NCI-H2107 (cell line): ENCODE measurements at regions not wholly inside any gene's neighbourhood (a gene's known extent, or its start where the extent isn't known, plus 50 kb on each side); places are given as distances from the start of the nearest gene placed in this dataset.
"Not testable (repeated sequence)": the region's sequence is repeated elsewhere in the genome, so short reads cannot be mapped to it uniquely, and the experiment has no call there.

ENCODE experiments used
- DNase-seq: peaks from one replicate; lab custom pipeline; 2025; lab: John Stamatoyannopoulos, UW

DNA sequence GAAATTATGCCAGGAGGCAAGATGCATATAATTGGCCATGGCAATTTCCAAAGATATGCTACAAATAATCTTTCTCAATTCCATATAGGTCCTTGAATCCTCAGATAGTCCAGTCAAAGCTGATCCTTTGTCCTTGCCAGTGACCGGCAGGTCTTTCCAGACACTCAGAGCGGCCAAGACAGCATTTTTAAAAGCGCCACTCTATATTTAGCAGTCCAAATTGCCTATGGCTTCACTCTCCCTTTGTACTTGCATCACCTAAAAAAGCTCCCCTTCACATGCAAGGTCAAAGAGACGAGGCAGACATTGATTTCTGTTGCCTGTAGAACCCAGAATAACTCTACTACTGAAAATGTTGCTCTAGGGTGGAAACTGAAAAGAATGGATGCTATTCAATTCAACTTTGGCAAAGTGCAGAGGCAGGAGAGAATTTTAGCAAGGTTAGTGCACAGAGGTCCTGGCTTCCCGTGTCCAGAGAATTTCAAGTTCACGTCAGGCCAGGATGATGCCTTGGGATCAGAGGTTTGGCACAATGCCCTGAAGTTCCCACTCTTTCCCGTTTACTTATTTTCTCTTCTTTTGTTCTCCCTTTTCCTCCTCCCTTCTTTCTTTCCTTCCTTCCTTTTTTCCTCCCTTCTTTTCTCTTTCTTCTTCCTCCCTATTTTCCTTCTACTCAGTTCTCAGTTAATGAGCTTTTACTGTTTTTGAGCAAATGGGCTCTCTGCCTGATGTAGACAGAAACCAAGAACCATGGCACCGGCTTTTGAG, 108.5 kb downstream of the KCNK1 start:
- DNase-seq, result no peak

DNA sequence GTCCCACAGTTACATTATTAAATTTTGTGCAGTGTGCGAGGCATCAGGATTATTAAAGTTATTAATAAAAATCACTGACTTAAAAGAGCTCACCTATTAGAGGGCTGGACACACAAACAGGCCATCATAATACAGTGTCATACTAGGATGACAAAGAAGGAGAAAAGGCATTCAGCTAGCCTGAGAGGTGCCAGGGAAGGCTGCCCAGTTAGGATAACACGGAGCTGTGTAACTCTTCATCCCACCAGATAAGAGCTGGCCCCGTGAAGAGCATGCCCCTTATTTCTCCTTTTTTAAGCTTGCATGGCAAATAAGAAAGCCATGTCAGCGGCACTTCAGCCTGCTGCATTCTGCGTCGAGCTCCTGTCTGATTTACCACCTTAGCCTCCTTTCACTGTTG, 109.5 kb downstream of the KCNK1 start:
- DNase-seq, result no peak

DNA sequence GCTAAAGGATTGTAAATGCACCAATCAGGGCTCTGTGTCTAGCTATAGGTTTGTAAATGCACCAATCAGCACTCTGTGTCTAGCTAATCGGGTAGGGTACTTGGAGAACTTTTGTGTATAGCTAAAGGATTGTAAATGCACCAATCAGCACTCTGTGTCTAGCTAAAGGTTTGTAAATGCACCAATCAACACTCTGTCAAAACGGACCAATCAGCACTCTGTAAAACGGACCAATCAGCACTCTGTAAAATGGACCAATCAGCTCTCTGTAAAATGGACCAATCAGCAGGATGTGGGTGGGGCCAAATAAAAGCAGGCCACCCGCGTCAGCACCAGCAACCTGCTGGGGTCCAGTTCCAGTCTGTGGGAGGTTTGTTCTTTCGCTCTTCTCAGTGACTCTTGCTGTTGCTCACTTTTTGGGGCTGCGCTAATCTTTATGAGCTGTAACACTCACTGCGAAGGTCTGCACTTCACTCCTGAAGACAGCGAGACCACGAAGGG, 110.3 kb downstream of the KCNK1 start:
- DNase-seq, result not testable (repeated sequence)

DNA sequence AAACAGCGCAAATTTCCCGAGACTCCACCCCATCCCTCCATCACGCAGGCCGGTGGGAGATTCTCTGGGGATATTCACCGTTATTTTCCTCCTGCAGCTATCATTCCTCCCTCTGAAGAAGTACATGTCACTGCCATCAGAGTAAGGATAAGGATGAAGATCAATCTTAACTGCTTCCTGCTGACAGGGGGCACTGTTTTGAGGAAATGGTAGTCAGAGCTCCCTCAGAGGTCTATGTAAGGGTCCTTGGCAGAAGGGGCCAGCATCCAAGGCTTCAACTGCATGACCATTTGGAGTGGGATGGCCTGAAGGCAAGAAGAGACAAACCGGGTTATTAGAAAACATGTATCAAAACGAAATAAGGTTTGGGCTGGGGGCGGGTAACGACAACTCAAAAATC, 111.5 kb downstream of the KCNK1 start:
- DNase-seq, result no peak

DNA sequence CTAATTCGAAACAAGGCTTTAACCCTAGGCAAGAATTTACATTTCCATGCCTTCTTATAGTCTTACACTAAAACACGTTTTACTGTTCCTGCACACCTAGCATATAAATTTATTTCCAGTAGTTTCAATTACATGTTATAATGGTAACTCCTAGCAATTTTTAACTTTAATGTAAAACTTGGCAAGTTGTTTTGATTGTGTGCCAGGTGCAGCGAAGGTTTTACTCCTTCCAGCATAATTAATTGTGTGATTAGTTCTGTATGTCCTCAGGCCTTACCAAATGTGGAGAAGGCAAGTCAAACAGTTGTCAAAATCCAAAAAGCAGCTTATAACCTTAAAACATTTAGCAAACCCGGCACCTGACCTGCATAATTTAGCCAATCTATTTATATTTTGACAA, 114.8 kb downstream of the KCNK1 start:
- no peak for DNase-seq

DNA sequence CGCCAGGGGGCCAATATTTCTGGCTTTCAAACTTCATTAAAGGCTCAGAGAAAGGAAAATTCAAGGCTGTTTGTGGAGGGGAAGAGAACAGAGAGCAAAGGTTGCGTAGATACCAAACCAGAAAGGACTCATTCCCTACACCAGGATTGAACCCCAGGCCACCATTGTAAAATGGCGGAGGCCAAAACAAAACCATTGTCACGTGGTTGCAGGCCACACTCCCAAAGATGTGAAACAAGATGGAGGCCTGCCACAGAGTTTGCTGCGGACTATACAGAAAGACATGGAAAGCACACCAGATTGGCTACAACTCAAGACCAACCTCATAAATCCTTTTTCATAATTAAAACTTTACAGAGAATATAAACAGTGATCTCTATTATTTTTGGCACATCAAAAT, 116.5 kb downstream of the KCNK1 start:
- DNase-seq, result no peak

DNA sequence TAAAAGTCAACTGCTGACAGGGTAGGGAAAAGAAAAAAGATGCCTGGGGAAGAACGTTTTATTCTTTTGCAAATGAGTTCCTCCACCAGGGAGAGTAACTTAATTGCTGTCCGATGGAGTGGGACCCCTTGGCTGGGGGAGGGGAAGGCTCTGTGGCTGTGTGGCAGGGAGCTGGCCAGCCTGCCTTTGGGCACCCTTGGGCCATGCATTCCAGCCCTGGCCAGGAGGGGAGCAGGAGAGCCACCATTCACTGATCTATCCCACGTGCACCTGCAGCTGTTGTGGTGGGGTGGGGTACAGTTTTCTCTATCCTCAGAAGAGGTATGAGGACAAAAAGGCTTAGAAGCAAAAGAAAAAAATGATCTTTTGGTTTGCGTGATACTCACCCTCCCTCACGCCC, 116.9 kb downstream of the KCNK1 start:
- DNase-seq, result no peak

DNA sequence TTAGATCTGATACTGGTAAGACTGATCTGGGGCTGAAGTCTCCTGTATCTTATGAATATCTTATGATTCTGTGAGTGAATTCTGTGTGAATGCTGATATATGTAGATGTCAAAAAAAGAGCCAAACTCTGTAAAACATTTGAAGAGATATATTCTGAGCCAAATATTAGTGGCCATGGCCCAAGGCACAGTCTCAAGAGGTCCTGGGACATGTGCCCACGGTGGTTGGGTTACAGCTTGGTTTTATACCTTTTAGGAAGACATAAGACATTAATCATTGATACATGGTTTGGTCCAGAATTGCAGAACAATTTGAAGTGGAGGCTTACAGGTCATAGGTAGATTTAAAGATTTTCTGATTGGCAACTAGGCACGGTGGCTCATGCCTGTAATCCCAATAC, 118.3 kb downstream of the KCNK1 start:
- no peak for DNase-seq

DNA sequence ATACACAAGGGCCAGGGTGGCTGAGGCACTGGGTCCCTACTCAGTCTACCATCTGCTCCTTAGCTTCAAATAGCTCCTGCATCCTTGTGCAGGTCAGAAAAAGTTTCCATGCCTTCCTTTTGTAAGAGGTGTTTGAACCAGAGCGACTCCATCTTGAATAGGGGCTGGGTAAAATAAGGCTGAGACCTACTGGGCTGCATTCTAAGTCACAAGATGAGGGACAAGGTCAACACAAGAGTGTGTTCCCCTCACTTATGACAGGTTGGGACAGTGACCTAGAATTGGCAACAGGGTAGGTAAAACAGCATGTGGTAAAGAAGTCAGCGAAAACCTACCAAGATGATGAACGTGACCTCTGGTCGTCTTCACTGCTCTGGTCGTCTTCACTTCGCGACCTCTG, 120.5 kb downstream of the KCNK1 start:
- no peak for DNase-seq

DNA sequence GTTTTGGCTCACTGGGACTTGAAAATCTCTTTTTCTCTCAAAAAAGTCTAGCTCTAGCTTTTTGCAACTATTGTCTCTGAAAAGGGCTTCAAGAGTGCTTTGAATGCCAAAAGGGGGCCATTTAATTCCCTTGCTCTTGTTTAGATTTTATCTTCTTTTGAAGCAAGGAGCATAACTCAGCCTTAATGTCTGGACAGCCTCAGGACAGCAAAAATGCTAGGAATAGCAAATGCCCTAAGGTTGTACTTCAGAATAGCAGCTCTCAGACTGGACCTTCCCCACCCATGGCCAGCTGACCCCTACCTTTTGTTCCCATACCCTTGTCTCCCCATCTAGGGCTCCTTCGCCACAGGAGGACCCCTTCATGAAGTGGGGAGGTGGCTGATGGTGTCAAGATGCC, 121.4 kb downstream of the KCNK1 start:
- no peak for DNase-seq

DNA sequence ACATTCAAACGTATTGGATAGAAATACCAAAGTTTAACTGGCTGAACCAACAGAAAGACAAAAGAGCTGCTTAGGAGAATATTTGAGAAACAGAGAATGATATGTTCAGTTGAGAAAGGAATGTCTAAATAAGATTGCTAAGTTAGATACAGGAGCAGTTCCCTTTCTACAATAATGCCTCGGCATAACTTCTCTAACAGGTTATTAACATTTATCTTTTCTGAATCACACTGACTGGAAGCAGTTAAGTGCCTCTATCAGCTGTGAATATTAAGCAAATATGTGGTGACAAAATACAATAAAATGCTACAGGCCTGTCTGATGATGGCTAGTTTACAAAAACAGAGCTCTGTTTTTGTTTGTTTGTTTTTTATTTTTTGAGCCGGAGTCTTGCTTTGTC, 121.9 kb downstream of the KCNK1 start:
- no peak for DNase-seq

DNA sequence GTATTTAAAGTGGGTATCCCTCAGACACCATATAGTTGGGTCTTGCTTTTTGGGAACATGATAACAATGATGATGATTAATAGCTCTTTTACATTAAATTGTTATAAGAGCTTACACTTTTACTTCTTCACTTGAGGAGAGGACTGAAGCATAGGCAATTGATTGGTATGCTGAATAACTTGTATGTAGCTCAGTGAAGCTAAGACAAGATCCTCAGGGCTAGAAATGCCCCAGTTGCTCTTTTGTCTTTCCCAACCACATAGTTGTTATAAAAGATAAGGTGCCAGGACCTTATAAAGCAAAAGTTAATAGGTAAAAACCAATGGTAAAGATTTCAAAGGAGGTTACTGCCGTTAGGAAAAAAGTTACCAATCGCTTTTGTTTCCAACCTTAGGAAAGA, 123.4 kb downstream of the KCNK1 start:
- DNase-seq, result no peak

DNA sequence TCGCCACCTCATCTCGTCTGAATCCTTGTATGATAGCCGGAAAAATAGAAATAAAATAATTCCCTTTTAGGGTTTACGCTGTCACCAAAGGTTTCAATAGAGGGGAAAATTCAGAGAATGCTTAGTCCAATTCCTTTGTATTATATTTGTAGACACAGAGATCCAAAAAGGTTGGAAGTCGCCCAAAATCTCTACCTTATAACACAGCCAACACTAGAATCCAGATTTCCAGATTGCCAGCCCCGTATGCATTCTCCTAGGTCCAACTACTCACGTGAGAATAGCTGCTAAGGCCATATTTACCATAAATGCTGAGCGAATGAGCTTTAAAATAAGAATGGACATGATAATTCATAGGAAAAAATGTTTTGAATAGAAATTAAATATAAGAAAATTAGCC, 124.5 kb downstream of the KCNK1 start:
- DNase-seq, result no peak

DNA sequence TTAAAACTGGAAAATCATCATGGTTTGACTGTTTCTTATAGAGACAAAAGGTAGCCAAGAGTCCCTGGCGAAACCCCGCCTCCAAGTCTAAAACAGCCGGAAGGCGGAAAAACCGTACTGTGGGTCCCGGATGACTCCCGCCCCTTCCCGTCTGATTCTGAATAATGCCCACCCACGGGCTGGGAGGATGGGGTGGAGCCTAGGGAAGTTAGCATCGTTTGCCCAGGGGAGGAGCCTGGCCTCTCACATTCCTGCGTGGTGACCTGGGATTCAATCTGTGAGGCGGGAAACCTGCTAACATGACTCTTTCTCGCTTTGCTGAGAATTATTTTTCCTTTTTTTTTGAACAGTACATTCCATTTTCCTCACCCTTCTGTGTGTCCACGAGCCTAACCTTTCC, 124.9 kb downstream of the KCNK1 start:
- no peak for DNase-seq

DNA sequence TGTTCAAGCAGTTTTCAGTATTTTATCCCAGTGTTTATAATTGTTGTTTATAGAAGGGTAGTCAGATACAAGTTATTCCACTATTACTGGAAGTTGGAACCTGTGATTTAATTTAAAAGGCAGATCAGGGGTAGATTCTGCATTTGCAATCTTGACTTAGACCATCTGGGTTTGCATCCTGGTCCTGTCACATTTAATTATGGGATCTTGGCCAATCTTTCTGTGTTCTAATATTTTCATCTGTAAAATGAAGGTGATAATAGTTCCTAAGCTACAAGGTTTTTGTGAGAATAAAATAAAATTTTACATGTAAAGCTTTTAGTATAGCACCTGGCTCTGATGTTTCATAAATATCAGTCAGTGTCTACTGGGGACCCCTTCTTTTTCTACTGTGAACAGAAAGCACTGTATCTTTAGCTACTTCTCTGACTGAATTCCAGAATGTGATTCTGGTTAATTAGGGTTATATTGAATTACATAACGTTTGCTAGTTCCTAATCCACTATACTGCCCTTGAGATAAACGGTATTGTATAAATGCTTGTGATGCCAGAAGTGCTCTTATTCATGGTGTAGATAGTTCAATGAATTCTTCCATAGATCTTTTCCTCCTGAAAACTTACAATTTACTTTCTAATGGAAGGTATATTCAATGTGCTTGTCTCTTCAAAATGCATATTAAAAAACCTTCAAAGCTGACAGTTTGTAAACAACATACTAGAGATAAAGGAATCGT, 131.0 kb downstream of the KCNK1 start:
- DNase-seq, result no peak

DNA sequence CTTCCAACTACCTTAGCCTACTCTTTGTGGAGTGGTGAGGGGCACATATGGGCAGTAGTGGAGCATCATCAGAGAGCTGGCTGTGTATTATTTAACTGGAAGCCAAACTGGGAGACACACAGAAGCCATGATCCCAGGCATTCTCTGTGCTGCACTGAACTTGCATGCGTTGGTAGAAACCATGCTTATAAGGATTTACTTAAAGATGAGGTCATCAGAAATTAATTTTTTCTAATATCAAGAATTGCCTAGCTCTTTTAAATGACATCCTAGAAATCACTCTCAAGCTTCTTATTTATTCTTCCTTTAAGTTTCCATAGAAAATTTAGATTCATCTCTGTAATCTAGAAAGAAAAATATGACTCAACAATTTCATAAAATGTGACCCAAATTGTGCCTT, 136.2 kb downstream of the KCNK1 start:
- DNase-seq, result no peak

DNA sequence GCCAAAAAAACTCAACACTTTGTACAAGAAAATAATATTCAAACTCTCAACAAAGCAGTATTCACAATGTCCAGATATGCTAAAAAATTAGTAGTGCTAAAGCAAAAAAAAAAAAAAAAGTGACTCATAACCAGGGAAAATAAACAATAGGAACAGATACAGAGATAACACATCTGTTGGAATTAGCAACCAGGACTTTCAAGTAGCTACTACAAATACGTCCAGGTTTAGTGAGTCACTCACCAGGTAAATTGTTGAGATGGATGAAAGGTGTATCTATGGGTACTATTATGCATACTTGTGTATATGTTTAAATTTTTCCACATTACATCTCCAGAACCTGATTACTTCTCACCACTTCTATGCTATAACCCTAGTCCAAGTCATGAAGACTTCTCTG, 144.8 kb upstream of the SLC35F3 start:
- no peak for DNase-seq

DNA sequence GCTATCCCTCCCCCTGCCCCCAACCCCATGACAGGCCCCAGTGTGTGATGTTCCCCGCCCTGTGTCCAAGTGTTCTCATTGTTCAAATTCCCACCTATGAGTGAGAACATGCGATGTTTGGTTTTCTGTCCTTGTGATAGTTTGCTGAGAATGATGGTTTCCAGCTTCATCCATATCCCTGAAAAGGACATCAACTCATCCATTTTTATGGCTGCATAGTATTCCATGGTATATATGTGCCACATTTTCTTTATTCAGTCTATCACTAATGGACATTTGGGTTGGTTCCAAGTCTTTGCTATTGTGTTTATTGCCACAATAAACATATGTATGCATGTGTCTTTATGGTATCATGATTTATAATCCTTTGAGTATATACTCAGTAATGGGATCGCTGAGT, 140.2 kb upstream of the SLC35F3 start:
- not testable (repeated sequence) for DNase-seq

DNA sequence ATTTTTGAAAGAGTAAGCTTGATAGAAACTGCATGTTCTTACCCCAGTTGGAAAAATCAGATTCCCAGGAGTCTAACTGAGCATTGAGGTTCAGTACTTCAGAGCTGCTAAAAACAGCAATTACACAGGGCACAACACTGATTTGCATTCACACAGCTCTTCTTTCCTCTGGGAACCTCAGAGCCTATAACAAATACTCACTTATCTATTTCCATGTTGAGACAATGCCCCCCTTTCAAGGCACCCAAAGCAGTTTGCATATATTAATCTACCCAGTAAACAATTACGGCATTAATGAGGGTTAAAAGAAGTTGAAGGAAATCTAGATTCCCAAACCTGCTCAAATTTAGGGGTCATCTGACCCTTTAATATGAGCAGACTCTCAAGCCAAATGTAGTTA, 126.9 kb upstream of the SLC35F3 start:
- no peak for DNase-seq

DNA sequence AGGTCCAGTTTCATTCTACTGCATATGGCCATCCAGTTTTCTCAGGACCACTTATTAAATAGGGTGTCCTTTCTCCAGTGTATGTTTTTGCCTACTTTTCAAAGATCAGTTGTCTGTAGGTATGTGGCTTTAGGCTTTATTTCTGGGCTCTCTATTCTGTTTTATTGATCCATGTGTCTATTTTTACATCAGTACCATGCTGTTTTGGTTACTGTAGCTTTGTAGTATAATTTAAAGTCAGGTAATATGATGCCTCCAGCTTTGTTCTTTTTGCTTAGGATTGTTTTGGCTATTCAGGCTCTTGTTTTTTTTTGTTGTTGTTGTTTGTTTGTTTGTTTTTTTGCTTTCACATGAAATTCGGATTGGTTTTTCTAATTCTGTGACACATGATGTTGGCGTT, 124.4 kb upstream of the SLC35F3 start:
- DNase-seq, result no peak

DNA sequence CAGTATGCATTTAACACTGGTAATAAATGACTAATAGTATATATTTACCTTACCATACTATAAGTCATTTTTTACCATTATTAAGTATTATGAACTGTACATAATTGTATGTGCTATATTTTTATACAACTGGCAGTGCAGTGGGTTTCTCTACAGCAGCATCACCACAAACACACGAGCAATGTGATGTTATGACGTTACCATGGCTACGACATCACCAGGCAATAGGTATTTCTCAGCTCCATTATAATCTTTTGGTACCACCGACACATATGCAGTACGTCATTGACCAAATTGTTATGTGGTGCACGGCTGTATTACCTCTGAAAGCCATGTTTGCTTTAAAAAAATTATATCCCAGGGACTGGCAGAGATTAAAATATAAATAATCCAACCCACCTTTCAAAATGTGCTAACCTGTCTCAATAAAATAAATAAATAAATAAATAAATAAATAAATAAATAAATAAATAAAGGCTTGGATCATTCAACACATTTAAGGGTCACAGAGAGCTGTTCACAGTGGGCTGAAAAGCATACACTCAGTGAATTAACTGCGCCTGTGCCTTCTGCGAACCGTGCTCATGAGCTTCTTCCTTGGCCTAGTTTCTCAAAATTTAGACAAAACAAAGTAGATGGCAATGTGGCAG, 121.4 kb upstream of the SLC35F3 start:
- DNase-seq, result no peak

DNA sequence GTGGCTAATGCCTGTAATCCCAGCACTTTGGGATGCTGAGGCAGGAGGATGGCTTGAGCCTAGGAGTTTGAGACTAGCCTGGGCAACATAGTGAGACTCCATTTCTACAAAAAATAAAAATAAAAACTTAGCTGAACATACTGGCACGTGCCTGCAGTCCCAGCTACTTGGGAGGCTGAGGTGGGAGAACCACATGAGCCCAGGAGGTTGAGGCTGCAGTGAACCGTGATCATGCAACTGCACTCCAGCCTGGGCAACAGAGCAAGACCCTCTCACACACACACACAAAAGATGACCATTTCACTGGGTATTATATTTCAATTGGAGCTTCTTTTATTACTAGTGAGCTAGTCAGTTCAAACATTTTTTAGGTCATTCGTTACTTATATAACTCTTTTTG, 116.9 kb upstream of the SLC35F3 start:
- DNase-seq, result no peak

DNA sequence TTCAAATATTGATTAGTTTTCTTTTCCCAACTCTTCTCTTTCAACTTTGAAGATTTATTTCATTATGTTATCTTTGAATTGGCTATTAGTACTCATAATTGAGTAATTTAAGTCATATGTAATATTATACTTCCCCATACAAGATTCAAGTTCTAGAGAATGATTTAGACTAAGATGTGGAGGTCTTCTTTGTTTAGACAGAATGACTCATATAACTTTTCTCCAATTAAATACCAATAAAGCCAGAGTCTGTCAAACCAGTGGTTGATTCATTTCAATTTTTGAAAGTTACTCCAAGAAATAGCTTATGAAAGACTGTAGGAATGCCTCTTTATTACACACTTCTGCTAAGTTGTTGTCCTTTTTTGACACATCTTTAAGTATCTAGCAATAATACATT, 115.8 kb upstream of the SLC35F3 start:
- DNase-seq, result no peak
